AG10803 (cell line): ENCODE measurements at regions not wholly inside any gene's neighbourhood (a gene's known extent, or its start where the extent isn't known, plus 50 kb on each side); places are given as distances from the start of the nearest gene placed in this dataset.
A peak's percentile ranks its signal among the peaks of the same experiment; 100 is the strongest.

ENCODE experiments used
- DNase-seq: peaks from one replicate; pipeline ENCODE4 v3.0.0; 2010; ENCODE audit warnings: low read depth
- H3K4me3 ChIP-seq: 2 replicates; pipeline ENCODE4 v1.5.1; 2011; ENCODE audit warnings: mild to moderate bottlenecking, low read length, control low read depth
- TF ChIP-seq, protein P1 (sequence below): conservative IDR thresholded peaks from 2 replicates; pipeline ENCODE4 v1.5.1; 2011; ENCODE audit warnings: mild to moderate bottlenecking, low read length, control low read depth, inconsistent platforms

DNA sequence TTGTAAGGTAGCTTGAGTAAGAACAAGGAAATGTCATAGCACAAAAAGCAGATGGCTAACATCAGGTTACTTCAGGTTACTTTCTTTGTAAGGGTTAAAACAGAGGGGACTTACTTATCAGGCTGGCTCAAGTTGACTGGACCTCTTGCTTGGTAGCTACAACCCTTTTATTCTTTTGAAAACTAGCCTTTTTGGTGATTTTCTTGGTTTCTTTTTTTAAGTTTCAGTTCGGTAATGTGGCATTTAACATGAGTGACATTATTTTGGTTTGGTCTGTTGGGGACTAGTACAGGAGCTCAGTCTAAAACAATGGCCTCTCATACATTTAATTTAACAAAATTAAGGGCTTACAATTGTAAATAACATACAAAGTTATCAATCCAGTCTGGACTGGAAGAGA is 621.4 kb downstream of the OTOL1 start:
- DNase-seq, result no peak
- H3K4me3 ChIP-seq, result no peak overlapping the region
- TF ChIP-seq, protein P1, sequence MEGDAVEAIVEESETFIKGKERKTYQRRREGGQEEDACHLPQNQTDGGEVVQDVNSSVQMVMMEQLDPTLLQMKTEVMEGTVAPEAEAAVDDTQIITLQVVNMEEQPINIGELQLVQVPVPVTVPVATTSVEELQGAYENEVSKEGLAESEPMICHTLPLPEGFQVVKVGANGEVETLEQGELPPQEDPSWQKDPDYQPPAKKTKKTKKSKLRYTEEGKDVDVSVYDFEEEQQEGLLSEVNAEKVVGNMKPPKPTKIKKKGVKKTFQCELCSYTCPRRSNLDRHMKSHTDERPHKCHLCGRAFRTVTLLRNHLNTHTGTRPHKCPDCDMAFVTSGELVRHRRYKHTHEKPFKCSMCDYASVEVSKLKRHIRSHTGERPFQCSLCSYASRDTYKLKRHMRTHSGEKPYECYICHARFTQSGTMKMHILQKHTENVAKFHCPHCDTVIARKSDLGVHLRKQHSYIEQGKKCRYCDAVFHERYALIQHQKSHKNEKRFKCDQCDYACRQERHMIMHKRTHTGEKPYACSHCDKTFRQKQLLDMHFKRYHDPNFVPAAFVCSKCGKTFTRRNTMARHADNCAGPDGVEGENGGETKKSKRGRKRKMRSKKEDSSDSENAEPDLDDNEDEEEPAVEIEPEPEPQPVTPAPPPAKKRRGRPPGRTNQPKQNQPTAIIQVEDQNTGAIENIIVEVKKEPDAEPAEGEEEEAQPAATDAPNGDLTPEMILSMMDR, result no peak

DNA sequence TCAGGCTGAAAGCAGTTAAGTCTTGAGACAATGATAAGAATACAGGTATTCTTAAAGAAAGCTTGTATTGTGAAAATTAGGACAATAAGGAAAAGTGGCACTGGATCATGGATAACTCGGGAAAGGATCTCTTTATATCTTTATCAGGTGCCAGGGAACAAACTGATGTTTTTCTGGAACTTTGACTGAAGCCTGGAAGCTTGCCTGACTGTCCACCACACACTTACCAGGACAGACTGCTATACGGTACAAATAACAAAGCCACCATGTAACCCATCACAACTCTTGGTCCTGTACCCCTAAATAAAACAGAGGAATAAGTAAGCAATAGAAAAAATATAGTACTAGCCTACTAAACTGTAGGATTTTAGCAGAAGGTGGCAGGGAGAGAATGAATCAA is 623.0 kb downstream of the OTOL1 start:
- no peak overlapping the region for H3K4me3 ChIP-seq
- TF ChIP-seq, protein P1, result no peak
- DNase-seq, result no peak

DNA sequence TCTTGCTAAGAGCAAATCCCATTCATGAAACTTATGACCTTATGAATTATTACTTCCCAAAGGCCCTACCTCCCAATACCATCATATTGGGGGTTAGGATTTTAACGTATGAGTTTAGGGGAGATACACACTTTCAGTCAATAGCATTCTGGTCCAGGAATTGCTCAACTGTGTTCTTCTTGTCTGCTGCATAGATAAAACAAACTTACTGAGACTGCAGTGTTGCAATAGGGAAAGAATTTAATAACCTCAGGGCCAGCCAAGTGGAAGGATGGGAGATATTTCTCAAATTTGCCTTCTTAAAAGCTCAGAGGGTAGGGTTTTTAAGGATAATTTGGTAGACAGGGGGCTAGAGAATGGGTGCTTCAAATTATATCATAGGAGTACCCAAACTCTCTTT is 625.8 kb downstream of the OTOL1 start:
- TF ChIP-seq, protein P1, result no peak
- peak; percentile 37 for DNase-seq
- H3K4me3 ChIP-seq, result no peak overlapping the region

DNA sequence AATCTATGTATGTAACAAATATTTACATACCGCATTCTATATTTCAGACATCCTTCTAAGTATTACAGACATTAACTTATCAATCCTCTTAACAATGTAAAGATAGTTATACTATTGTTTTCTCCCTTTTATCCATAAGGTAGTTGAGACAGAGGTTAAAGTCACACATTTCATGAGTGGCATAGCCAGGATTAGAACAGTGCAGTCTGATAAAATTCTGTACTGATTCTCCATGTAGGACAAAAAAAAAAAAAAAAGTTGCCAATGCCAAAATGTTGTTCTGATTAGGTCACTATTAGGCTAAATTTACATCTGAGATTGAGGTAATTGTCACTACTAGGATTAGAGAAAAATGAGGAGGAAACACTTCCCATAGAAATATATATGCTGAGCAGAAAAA is 629.2 kb downstream of the OTOL1 start:
- no peak for DNase-seq
- no peak overlapping the region for H3K4me3 ChIP-seq
- TF ChIP-seq, protein P1, result no peak

DNA sequence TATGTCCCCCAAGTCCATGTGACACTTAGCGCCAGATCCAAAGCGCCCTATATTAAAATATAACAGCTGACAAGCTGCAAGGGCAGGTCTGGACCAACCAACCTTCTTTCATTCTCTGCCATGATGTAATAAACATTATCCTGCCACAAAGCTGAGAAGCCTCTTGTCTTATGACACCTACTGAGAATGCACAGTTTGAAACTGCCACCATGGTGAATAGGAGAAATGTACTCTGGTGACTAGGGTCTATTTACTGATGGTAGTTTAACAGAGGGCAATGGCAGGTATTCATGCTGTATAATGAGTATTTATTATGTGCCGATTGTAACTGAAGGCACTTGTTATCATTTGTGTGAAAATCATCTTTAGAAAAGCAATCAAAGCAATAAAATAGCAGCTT is 634.0 kb downstream of the OTOL1 start:
- no peak for DNase-seq
- no peak overlapping the region for H3K4me3 ChIP-seq
- TF ChIP-seq, protein P1, result no peak

DNA sequence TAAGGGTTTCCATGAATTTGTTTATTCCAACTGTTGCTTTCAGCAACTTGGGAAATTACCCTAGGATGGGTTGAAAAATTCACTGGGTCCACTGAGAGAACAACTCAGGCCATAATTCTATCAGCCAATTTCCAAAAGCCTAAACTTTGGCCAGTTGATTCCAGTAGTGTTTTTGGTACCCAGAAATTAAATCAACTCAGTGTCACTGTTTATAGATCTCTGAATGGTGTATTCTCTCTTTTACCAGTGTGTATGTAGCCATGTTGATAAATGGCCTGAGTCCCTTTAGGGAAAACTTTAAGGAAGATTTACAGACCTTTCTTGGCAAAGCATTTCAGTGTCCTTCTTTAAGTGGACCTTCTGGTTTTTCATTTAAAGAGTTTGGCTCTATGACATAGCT is 636.4 kb downstream of the OTOL1 start:
- TF ChIP-seq, protein P1, result no peak
- DNase-seq, result no peak
- H3K4me3 ChIP-seq, result no peak overlapping the region

DNA sequence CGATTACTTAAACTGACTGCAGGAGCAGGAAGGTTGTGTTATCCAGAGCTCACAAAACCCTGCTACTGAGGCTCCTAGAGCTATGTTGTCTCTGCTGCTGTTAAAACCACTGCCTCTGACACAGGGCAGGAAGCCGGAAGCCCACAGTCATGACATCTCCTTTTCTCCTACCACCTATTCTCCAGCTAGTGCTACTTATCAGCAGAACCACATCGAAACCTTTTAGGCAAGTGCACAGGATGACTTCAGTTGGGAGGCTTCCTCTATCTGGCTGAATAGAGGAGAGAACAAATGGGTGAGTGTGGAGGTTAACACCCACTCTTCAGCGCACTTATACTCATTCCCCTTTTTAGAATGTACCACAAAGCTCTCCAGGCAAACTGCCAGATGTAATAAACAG is 638.0 kb downstream of the OTOL1 start:
- H3K4me3 ChIP-seq, result no peak overlapping the region
- TF ChIP-seq, protein P1, result no peak
- DNase-seq, result no peak
